GM12891 (cell line): ENCODE measurements at regions not wholly inside any gene's neighbourhood (a gene's known extent, or its start where the extent isn't known, plus 50 kb on each side); places are given as distances from the start of the nearest gene placed in this dataset.

ENCODE experiments used
- POLR2A ChIP-seq: IDR thresholded peaks from 2 replicates; pipeline ENCODE4 v1.6.1; 2011; ENCODE audit warnings: low read depth, low read length, control low read depth
- POLR2AphosphoS5 ChIP-seq: IDR thresholded peaks from 2 replicates; pipeline ENCODE4 v1.6.1; 2011; ENCODE audit warnings: low read depth, low read length, control low read depth

DNA sequence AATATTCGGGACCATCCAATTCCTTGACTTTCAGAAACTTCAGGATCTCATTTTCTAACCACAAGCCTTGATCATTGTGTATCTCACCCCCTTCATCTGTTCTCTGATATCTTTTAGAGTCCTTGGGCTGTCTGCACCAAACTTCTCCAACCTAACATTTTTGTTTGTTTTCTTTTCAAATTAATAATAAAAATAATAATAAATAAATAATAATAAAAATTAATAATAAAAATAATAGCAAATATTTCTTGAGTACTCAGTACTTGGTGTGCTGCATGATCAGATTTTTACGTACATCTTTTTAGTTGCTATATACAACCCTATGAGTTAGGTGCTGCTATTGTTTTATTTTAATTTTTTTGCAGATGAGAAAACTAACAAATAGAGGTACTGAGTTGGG is 70.2 kb upstream of the TPRG1 start:
- TF ChIP-seq POLR2AphosphoS5 (no peak), POLR2A (no peak)
